GM23338 (cell line): ENCODE measurements at regions not wholly inside any gene's neighbourhood (a gene's known extent, or its start where the extent isn't known, plus 50 kb on each side); places are given as distances from the start of the nearest gene placed in this dataset.

Experiments
- ATAC-seq: fragments of 200-7000 bp; cut with Tn5 transposase; 3 replicates; pipeline ENCODE4 v1.9.1; 2020
- DNase-seq: peaks from one replicate; pipeline ENCODE4 v3.0.0-alpha.2; 2015; ENCODE audit warnings: low spot score
- H2AFZ ChIP-seq: fragments of 200-600 bp; sonication (generic); 2 replicates; pipeline ENCODE4 v1.8.0; 2016; ENCODE audit warnings: antibody characterized with exemption, mild to moderate bottlenecking, moderate library complexity
- H3F3A ChIP-seq: fragments of 200-600 bp; sonication (generic); replicated peaks from 2 replicates; pipeline ENCODE4 v1.8.0; 2017; ENCODE audit warnings: antibody characterized with exemption, mixed run types, low read depth
- H3K27ac ChIP-seq: fragments of 200-600 bp; sonication (generic); 2 replicates; pipeline ENCODE4 v1.6.1; 2016; ENCODE audit warnings: low read depth
- H3K27me3 ChIP-seq: fragments of 200-600 bp; sonication (generic); 2 replicates; pipeline ENCODE4 v1.8.0; 2016; ENCODE audit warnings: mild to moderate bottlenecking, mixed run types, moderate library complexity; ENCODE audit not compliant: insufficient read depth
- H3K36me3 ChIP-seq: fragments of 200-600 bp; sonication (generic); 2 replicates; pipeline ENCODE4 v1.8.0; 2016; ENCODE audit warnings: mild to moderate bottlenecking; ENCODE audit not compliant: insufficient read depth
- H3K4me1 ChIP-seq: fragments of 200-600 bp; sonication (generic); 2 replicates; pipeline ENCODE4 v1.8.0; 2016; ENCODE audit warnings: mild to moderate bottlenecking, moderate library complexity; ENCODE audit not compliant: insufficient read depth
- H3K4me2 ChIP-seq: fragments of 200-600 bp; sonication (generic); 2 replicates; pipeline ENCODE4 v1.7.1; 2017; ENCODE audit warnings: mixed run types
- H3K4me3 ChIP-seq: fragments of 200-600 bp; sonication (generic); 2 replicates; pipeline ENCODE4 v1.6.1; 2016; ENCODE audit warnings: mixed run types
- H3K79me2 ChIP-seq: fragments of 200-600 bp; sonication (generic); replicated peaks from 2 replicates; pipeline ENCODE4 v1.8.0; 2017; ENCODE audit warnings: mild to moderate bottlenecking; ENCODE audit not compliant: insufficient read depth
- H3K9me2 ChIP-seq: fragments of 200-600 bp; sonication (generic); 2 replicates; pipeline ENCODE4 v1.8.0; 2017; ENCODE audit not compliant: insufficient read depth
- H4K20me1 ChIP-seq: fragments of 200-600 bp; sonication (generic); replicated peaks from 2 replicates; pipeline ENCODE4 v1.8.0; 2017; ENCODE audit warnings: mild to moderate bottlenecking; ENCODE audit not compliant: insufficient read depth
- H3K27ac Mint-ChIP-seq: 2 replicates; pipeline ENCODE4 v1.8.0; 2020; ENCODE audit warnings: inconsistent platforms, mild to moderate bottlenecking, moderate library complexity, mixed read lengths
- H3K27me3 Mint-ChIP-seq: 3 replicates; pipeline ENCODE4 v1.8.0; 2022; ENCODE audit warnings: low read depth, mild to moderate bottlenecking, moderate library complexity, mixed read lengths, inconsistent platforms; ENCODE audit not compliant: insufficient read depth, poor library complexity
- H3K36me3 Mint-ChIP-seq: 3 replicates; pipeline ENCODE4 v1.8.0; 2021; ENCODE audit warnings: low read depth, mild to moderate bottlenecking, inconsistent platforms, moderate library complexity, mixed read lengths
- H3K4me1 Mint-ChIP-seq: 3 replicates; pipeline ENCODE4 v1.8.0; 2020; ENCODE audit warnings: mild to moderate bottlenecking, inconsistent platforms, mixed read lengths
- H3K4me3 Mint-ChIP-seq: 3 replicates; pipeline ENCODE4 v1.8.0; 2021; ENCODE audit warnings: moderate library complexity, mild to moderate bottlenecking, inconsistent platforms, mixed read lengths
- H3K9me3 Mint-ChIP-seq: 3 replicates; pipeline ENCODE4 v1.8.0; 2020; ENCODE audit warnings: moderate library complexity, mild to moderate bottlenecking, inconsistent platforms, mixed read lengths
- CREB1 ChIP-seq: fragments of 250-450 bp; sonication (Bioruptor Pico); IDR thresholded peaks from 2 replicates; pipeline ENCODE4 v1.5.0; 2020; ENCODE audit warnings: low read depth, mild to moderate bottlenecking, moderate library complexity
- EZH2phosphoT487 ChIP-seq: fragments of 200-600 bp; sonication (generic); IDR thresholded peaks from one replicate; pipeline ENCODE4 v1.8.1; 2018; ENCODE audit warnings: antibody characterized with exemption; ENCODE audit not compliant: unreplicated experiment
- JUNB ChIP-seq: IDR thresholded peaks from one replicate; pipeline ENCODE4 v1.6.1; 2016; ENCODE audit warnings: antibody characterized with exemption; ENCODE audit not compliant: unreplicated experiment
- NANOG ChIP-seq: IDR thresholded peaks from 2 replicates; pipeline ENCODE4 v1.6.1; 2016; ENCODE audit warnings: antibody characterized with exemption, borderline replicate concordance
- POLR2AphosphoS5 ChIP-seq: IDR thresholded peaks from 2 replicates; pipeline ENCODE4 v1.6.1; 2016; ENCODE audit warnings: antibody characterized with exemption, low read depth
- ZNF331 ChIP-seq: fragments of 250-450 bp; sonication (Bioruptor Pico); IDR thresholded peaks from 2 replicates; pipeline ENCODE4 v1.5.0; 2020; ENCODE audit warnings: low read depth, mild to moderate bottlenecking, moderate library complexity
- TF ChIP-seq, protein P1 (sequence below): fragments of 250-450 bp; sonication (Bioruptor Pico); IDR thresholded peaks from 2 replicates; pipeline ENCODE4 v1.5.0; 2020; ENCODE audit warnings: mild to moderate bottlenecking, moderate library complexity
- TF ChIP-seq, protein P2 (sequence below): IDR thresholded peaks from one replicate; pipeline ENCODE4 v1.6.1; 2018; ENCODE audit warnings: antibody characterized with exemption; ENCODE audit not compliant: unreplicated experiment

DNA sequence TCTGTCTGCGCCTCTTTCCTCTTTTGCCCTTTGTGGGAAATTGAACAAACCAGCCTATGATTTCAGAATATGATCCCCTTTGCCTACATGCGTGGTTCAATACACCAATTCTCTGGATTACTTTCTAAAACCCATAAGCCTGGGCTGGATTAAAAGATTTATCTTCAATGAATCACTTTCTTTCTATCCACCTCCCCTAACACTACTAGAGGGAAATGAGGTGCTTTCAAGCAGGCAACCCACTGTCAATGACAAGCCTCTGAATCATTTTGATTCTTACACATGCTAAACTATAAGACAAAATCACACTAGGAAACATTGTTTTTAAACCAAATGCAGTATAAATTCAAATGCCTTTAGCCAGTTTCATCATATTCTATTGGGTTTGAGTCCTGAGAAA lies 257.5 kb downstream of the AGTPBP1 start:
- Histone ChIP-seq H3K4me3 (no peak overlapping the region), H4K20me1 (no peaks in the 10 kb centered on the region), H3K4me2 (no peak overlapping the region), H2AFZ (no peak overlapping the region), H3K27ac (no peak overlapping the region), H3K36me3 (no peaks in the 10 kb centered on the region), H3K27me3 (no peaks in the 10 kb centered on the region), H3F3A (no peaks in the 10 kb centered on the region), H3K9me2 (no peaks in the 10 kb centered on the region), H3K79me2 (no peaks in the 10 kb centered on the region), H3K4me1 (no peaks in the 10 kb centered on the region)
- H3K27me3 Mint-ChIP-seq, result peaks cover 4% of the 10 kb centered on the region
- H3K36me3 Mint-ChIP-seq, result no peaks in the 10 kb centered on the region; the same call in 2 of the 3 replicates
- H3K9me3 Mint-ChIP-seq, result no peaks in the 10 kb centered on the region; the same call in 2 of the 3 replicates
- peaks cover 3% of the 10 kb centered on the region; the same call in 2 of the 3 replicates for H3K4me1 Mint-ChIP-seq
- no peak for ATAC-seq
- no peak for DNase-seq
- no peak for TF ChIP-seq POLR2AphosphoS5
- TF ChIP-seq, protein P1, sequence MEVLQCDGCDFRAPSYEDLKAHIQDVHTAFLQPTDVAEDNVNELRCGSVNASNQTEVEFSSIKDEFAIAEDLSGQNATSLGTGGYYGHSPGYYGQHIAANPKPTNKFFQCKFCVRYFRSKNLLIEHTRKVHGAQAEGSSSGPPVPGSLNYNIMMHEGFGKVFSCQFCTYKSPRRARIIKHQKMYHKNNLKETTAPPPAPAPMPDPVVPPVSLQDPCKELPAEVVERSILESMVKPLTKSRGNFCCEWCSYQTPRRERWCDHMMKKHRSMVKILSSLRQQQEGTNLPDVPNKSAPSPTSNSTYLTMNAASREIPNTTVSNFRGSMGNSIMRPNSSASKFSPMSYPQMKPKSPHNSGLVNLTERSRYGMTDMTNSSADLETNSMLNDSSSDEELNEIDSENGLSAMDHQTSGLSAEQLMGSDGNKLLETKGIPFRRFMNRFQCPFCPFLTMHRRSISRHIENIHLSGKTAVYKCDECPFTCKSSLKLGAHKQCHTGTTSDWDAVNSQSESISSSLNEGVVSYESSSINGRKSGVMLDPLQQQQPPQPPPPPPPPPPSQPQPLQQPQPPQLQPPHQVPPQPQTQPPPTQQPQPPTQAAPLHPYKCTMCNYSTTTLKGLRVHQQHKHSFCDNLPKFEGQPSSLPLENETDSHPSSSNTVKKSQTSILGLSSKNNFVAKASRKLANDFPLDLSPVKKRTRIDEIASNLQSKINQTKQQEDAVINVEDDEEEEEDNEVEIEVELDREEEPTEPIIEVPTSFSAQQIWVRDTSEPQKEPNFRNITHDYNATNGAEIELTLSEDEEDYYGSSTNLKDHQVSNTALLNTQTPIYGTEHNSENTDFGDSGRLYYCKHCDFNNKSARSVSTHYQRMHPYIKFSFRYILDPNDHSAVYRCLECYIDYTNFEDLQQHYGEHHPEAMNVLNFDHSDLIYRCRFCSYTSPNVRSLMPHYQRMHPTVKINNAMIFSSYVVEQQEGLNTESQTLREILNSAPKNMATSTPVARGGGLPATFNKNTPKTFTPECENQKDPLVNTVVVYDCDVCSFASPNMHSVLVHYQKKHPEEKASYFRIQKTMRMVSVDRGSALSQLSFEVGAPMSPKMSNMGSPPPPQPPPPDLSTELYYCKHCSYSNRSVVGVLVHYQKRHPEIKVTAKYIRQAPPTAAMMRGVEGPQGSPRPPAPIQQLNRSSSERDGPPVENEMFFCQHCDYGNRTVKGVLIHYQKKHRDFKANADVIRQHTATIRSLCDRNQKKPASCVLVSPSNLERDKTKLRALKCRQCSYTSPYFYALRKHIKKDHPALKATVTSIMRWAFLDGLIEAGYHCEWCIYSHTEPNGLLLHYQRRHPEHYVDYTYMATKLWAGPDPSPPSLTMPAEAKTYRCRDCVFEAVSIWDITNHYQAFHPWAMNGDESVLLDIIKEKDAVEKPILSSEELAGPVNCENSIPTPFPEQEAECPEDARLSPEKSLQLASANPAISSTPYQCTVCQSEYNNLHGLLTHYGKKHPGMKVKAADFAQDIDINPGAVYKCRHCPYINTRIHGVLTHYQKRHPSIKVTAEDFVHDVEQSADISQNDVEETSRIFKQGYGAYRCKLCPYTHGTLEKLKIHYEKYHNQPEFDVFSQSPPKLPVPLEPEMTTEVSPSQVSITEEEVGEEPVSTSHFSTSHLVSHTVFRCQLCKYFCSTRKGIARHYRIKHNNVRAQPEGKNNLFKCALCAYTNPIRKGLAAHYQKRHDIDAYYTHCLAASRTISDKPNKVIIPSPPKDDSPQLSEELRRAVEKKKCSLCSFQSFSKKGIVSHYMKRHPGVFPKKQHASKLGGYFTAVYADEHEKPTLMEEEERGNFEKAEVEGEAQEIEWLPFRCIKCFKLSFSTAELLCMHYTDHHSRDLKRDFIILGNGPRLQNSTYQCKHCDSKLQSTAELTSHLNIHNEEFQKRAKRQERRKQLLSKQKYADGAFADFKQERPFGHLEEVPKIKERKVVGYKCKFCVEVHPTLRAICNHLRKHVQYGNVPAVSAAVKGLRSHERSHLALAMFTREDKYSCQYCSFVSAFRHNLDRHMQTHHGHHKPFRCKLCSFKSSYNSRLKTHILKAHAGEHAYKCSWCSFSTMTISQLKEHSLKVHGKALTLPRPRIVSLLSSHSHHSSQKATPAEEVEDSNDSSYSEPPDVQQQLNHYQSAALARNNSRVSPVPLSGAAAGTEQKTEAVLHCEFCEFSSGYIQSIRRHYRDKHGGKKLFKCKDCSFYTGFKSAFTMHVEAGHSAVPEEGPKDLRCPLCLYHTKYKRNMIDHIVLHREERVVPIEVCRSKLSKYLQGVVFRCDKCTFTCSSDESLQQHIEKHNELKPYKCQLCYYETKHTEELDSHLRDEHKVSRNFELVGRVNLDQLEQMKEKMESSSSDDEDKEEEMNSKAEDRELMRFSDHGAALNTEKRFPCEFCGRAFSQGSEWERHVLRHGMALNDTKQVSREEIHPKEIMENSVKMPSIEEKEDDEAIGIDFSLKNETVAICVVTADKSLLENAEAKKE (CRISPR knock-in tag), result no peak
- TF ChIP-seq CREB1 (CRISPR knock-in tag), result no peak
- TF ChIP-seq JUNB, result no peak
- TF ChIP-seq ZNF331 (CRISPR knock-in tag), result no peak
- TF ChIP-seq, protein P2, sequence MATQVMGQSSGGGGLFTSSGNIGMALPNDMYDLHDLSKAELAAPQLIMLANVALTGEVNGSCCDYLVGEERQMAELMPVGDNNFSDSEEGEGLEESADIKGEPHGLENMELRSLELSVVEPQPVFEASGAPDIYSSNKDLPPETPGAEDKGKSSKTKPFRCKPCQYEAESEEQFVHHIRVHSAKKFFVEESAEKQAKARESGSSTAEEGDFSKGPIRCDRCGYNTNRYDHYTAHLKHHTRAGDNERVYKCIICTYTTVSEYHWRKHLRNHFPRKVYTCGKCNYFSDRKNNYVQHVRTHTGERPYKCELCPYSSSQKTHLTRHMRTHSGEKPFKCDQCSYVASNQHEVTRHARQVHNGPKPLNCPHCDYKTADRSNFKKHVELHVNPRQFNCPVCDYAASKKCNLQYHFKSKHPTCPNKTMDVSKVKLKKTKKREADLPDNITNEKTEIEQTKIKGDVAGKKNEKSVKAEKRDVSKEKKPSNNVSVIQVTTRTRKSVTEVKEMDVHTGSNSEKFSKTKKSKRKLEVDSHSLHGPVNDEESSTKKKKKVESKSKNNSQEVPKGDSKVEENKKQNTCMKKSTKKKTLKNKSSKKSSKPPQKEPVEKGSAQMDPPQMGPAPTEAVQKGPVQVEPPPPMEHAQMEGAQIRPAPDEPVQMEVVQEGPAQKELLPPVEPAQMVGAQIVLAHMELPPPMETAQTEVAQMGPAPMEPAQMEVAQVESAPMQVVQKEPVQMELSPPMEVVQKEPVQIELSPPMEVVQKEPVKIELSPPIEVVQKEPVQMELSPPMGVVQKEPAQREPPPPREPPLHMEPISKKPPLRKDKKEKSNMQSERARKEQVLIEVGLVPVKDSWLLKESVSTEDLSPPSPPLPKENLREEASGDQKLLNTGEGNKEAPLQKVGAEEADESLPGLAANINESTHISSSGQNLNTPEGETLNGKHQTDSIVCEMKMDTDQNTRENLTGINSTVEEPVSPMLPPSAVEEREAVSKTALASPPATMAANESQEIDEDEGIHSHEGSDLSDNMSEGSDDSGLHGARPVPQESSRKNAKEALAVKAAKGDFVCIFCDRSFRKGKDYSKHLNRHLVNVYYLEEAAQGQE, result no peak
- no peak for TF ChIP-seq NANOG
- no peak for TF ChIP-seq EZH2phosphoT487
- H3K27ac Mint-ChIP-seq, result no peak overlapping the region; the same call in 1 of the 2 replicates
- no peak overlapping the region for H3K4me3 Mint-ChIP-seq
